Neural progenitor cell (in vitro differentiated cells): ENCODE measurements at regions not wholly inside any gene's neighbourhood (a gene's known extent, or its start where the extent isn't known, plus 50 kb on each side); places are given as distances from the start of the nearest gene placed in this dataset.
A peak's percentile ranks its signal among the peaks of the same experiment; 100 is the strongest.

Source experiments
- DNase-seq: peaks from one replicate; pipeline ENCODE4 v3.0.0-alpha.2; 2016; ENCODE audit warnings: low spot score
- H2AFZ ChIP-seq: fragments of 200-600 bp; sonication (generic); replicated peaks from 2 replicates; pipeline ENCODE4 v1.6.1; 2016; ENCODE audit warnings: antibody characterized with exemption
- H3F3A ChIP-seq: fragments of 200-600 bp; sonication (generic); 2 replicates; pipeline ENCODE4 v1.6.1; 2016; ENCODE audit warnings: antibody characterized with exemption, low read depth
- H3K27ac ChIP-seq: fragments of 200-600 bp; sonication (generic); 2 replicates; pipeline ENCODE4 v1.5.1; 2016; ENCODE audit warnings: mild to moderate bottlenecking
- H3K27me3 ChIP-seq: fragments of 200-600 bp; sonication (generic); 2 replicates; pipeline ENCODE4 v1.6.1; 2016; ENCODE audit warnings: mild to moderate bottlenecking, moderate library complexity
- H3K36me3 ChIP-seq: fragments of 200-600 bp; sonication (generic); 2 replicates; pipeline ENCODE4 v1.5.1; 2016
- H3K4me1 ChIP-seq: fragments of 200-600 bp; sonication (generic); 2 replicates; pipeline ENCODE4 v1.6.1; 2016; ENCODE audit warnings: mixed run types
- H3K4me2 ChIP-seq: fragments of 200-600 bp; sonication (generic); 2 replicates; pipeline ENCODE4 v1.6.1; 2016
- H3K4me3 ChIP-seq: fragments of 200-600 bp; sonication (generic); 2 replicates; pipeline ENCODE4 v1.5.1; 2016
- H3K79me2 ChIP-seq: fragments of 200-600 bp; sonication (generic); 2 replicates; pipeline ENCODE4 v1.6.1; 2016; ENCODE audit warnings: low read depth
- H3K9ac ChIP-seq: fragments of 200-600 bp; sonication (generic); 2 replicates; pipeline ENCODE4 v1.6.1; 2016
- H3K9me3 ChIP-seq: fragments of 200-600 bp; sonication (generic); 2 replicates; pipeline ENCODE4 v1.5.1; 2016; ENCODE audit warnings: low read depth
- H4K20me1 ChIP-seq: fragments of 200-600 bp; sonication (generic); 2 replicates; pipeline ENCODE4 v1.6.1; 2016; ENCODE audit warnings: low read depth
- H3K27ac Mint-ChIP-seq: 3 replicates; pipeline ENCODE4 v1.8.0; 2021; ENCODE audit warnings: mixed read lengths
- H3K27me3 Mint-ChIP-seq: 2 replicates; pipeline ENCODE4 v1.8.0; 2022; ENCODE audit warnings: low read depth, mild to moderate bottlenecking, inconsistent platforms, moderate library complexity, mixed read lengths; ENCODE audit not compliant: insufficient read depth
- H3K36me3 Mint-ChIP-seq: 3 replicates; pipeline ENCODE4 v1.8.0; 2021; ENCODE audit warnings: mixed read lengths
- H3K4me1 Mint-ChIP-seq: 3 replicates; pipeline ENCODE4 v1.8.0; 2021; ENCODE audit warnings: mixed read lengths
- H3K4me3 Mint-ChIP-seq: 3 replicates; pipeline ENCODE4 v1.8.0; 2021; ENCODE audit warnings: mild to moderate bottlenecking, moderate library complexity, mixed read lengths
- H3K9me3 Mint-ChIP-seq: 3 replicates; pipeline ENCODE4 v1.8.0; 2020; ENCODE audit warnings: mixed read lengths
- EZH2 ChIP-seq: fragments of 200-600 bp; sonication (generic); IDR thresholded peaks from 2 replicates; pipeline ENCODE4 v1.6.1; 2017; ENCODE audit warnings: antibody characterized with exemption, mild to moderate bottlenecking, moderate library complexity
- EZH2phosphoT487 ChIP-seq: fragments of 200-600 bp; sonication (generic); IDR thresholded peaks from 2 replicates; pipeline ENCODE4 v1.6.1; 2017; ENCODE audit warnings: antibody characterized with exemption
- TF ChIP-seq, protein P1 (sequence below): fragments of 200-600 bp; sonication (generic); IDR thresholded peaks from 2 replicates; pipeline ENCODE4 v1.5.1; 2017; ENCODE audit warnings: antibody characterized with exemption, mild to moderate bottlenecking

DNA sequence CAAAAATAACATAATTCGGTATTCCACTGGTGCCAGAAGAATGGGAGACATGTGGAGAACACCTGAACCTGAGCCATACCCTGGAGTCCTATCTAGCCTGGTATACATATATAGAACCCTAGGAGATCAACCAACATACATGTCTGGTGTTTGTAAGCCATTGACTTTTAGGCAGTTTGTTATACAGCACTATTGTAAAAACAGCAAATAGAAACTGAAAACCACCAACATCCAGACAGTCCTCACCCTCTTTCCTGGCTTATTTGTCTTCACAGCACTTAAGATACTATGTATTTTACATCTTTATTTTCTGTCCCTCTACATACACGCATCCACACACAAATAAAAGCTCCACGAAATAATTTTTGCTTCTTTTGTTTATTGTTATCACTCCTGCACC is 404.2 kb upstream of the PMFBP1 start:
- Histone ChIP-seq H2AFZ (no peak overlapping the region), H4K20me1 (no peaks in the 10 kb centered on the region), H3K27me3 (no peaks in the 10 kb centered on the region), H3K4me2 (no peak overlapping the region), H3K36me3 (no peaks in the 10 kb centered on the region), H3K4me1 (no peaks in the 10 kb centered on the region), H3F3A (no peaks in the 10 kb centered on the region), H3K9me3 (no peaks in the 10 kb centered on the region), H3K79me2 (no peaks in the 10 kb centered on the region), H3K27ac (no peak overlapping the region), H3K9ac (no peak overlapping the region), H3K4me3 (no peak overlapping the region)
- Mint-ChIP-seq H3K36me3 (no peaks in the 10 kb centered on the region), H3K4me1 (no peaks in the 10 kb centered on the region), H3K4me3 (no peak overlapping the region), H3K27ac (no peak overlapping the region), H3K27me3 (no peaks in the 10 kb centered on the region), H3K9me3 (peaks cover 9% of the 10 kb centered on the region)
- TF ChIP-seq, protein P1, sequence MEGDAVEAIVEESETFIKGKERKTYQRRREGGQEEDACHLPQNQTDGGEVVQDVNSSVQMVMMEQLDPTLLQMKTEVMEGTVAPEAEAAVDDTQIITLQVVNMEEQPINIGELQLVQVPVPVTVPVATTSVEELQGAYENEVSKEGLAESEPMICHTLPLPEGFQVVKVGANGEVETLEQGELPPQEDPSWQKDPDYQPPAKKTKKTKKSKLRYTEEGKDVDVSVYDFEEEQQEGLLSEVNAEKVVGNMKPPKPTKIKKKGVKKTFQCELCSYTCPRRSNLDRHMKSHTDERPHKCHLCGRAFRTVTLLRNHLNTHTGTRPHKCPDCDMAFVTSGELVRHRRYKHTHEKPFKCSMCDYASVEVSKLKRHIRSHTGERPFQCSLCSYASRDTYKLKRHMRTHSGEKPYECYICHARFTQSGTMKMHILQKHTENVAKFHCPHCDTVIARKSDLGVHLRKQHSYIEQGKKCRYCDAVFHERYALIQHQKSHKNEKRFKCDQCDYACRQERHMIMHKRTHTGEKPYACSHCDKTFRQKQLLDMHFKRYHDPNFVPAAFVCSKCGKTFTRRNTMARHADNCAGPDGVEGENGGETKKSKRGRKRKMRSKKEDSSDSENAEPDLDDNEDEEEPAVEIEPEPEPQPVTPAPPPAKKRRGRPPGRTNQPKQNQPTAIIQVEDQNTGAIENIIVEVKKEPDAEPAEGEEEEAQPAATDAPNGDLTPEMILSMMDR, result no peak
- no peak for TF ChIP-seq EZH2
- TF ChIP-seq EZH2phosphoT487, result no peak
- DNase-seq, result no peak

DNA sequence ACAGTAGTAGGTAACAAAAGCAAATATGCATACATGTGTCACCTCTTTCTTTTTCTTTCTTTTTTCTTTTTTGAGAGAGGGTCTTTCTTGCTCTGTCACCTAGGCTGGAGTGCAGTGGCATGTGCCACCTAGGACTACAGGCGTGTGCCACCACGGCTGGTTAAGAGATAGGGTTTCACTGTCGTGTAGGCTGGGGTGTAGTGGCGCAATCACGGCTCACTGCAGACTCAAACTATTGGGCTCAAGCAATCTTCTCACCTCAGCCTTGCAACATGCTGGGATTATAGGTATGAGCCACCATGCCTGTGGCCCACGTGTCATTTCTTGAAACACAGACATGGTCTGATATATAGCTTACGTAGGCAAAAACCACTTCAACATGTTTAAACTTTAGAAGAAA is 397.7 kb upstream of the PMFBP1 start:
- Histone ChIP-seq H2AFZ (no peak overlapping the region), H4K20me1 (no peaks in the 10 kb centered on the region), H3K9me3 (no peaks in the 10 kb centered on the region), H3K4me1 (peaks cover 19% of the 10 kb centered on the region), H3K9ac (no peak overlapping the region), H3K79me2 (no peaks in the 10 kb centered on the region), H3K27me3 (no peaks in the 10 kb centered on the region), H3K4me2 (no peak overlapping the region), H3K27ac (no peak overlapping the region), H3K4me3 (no peak overlapping the region), H3K36me3 (no peaks in the 10 kb centered on the region), H3F3A (no peaks in the 10 kb centered on the region)
- H3K9me3 Mint-ChIP-seq, result peaks cover 3% of the 10 kb centered on the region
- H3K4me3 Mint-ChIP-seq, result no peak overlapping the region
- H3K27me3 Mint-ChIP-seq, result no peaks in the 10 kb centered on the region
- no peaks in the 10 kb centered on the region for H3K36me3 Mint-ChIP-seq
- H3K27ac Mint-ChIP-seq, result no peak overlapping the region
- no peak for DNase-seq
- no peak for TF ChIP-seq EZH2phosphoT487
- TF ChIP-seq EZH2, result no peak
- TF ChIP-seq, protein P1, result no peak
- H3K4me1 Mint-ChIP-seq, result no peaks in the 10 kb centered on the region

DNA sequence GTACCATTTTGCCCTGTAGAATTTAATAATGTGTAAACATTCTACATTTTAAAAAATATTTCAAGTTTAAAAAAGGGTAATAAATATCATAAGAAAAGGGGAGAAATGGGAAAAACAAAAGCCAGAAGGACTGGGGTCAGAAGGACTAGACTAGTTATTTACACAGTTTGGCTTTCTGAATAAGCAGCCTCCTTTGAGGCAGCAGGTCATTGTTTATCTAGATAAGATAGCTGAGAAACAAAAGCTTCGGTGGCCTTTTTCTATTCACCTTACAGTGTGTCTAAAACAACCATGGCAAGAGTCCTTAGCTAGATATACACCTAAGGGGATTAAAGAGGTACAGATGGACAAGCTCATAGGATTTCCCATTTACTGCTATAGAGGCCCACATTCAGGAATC is 396.5 kb upstream of the PMFBP1 start:
- peaks cover 3% of the 10 kb centered on the region for H3K9me3 Mint-ChIP-seq
- H3K4me2 ChIP-seq, result no peak overlapping the region
- TF ChIP-seq EZH2 (no peak), EZH2phosphoT487 (no peak)
- TF ChIP-seq, protein P1, result no peak
- H4K20me1 ChIP-seq, result no peaks in the 10 kb centered on the region
- no peaks in the 10 kb centered on the region for H3K27me3 Mint-ChIP-seq
- H3K4me1 ChIP-seq, result peaks cover 19% of the 10 kb centered on the region
- no peaks in the 10 kb centered on the region for H3F3A ChIP-seq
- no peaks in the 10 kb centered on the region for H3K36me3 ChIP-seq
- H3K36me3 Mint-ChIP-seq, result no peaks in the 10 kb centered on the region
- no peak overlapping the region for H3K27ac ChIP-seq
- no peaks in the 10 kb centered on the region for H3K27me3 ChIP-seq
- H3K4me3 Mint-ChIP-seq, result no peak overlapping the region
- no peak overlapping the region for H3K9ac ChIP-seq
- no peak overlapping the region for H3K4me3 ChIP-seq
- DNase-seq, result peak; percentile 38
- no peaks in the 10 kb centered on the region for H3K79me2 ChIP-seq
- H3K4me1 Mint-ChIP-seq, result no peaks in the 10 kb centered on the region
- H3K9me3 ChIP-seq, result no peaks in the 10 kb centered on the region
- no peak overlapping the region for H3K27ac Mint-ChIP-seq
- H2AFZ ChIP-seq, result no peak overlapping the region

DNA sequence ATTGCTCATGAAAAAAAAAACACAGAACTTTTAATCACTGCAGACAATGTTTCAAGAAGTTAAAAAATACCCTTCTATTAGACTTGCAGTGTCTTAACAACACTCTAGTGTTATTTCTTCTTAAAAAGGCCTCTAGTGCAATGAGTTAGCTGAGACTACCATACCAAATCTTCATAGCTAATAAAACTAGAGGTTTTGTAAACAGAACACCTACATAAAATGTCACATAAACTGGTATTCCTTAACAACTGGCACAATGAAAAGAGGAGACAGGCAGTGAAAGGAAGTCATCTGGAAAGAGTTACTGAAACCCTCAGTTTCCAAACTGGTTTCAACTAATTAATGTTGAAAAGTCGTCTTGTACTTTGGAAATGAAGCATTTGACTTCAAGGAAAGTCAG is 394.2 kb upstream of the PMFBP1 start:
- no peak for DNase-seq
- Histone ChIP-seq H3F3A (no peaks in the 10 kb centered on the region), H3K4me1 (peaks cover 19% of the 10 kb centered on the region), H4K20me1 (no peaks in the 10 kb centered on the region), H3K79me2 (no peaks in the 10 kb centered on the region), H3K9me3 (no peaks in the 10 kb centered on the region), H3K4me3 (no peak overlapping the region), H3K27ac (no peak overlapping the region), H3K9ac (no peak overlapping the region), H3K4me2 (no peak overlapping the region), H2AFZ (no peak overlapping the region), H3K36me3 (no peaks in the 10 kb centered on the region), H3K27me3 (no peaks in the 10 kb centered on the region)
- no peak overlapping the region for H3K4me3 Mint-ChIP-seq
- peaks cover under 1% of the 10 kb centered on the region for H3K9me3 Mint-ChIP-seq
- H3K4me1 Mint-ChIP-seq, result no peaks in the 10 kb centered on the region
- no peak overlapping the region for H3K27ac Mint-ChIP-seq
- H3K27me3 Mint-ChIP-seq, result no peaks in the 10 kb centered on the region
- H3K36me3 Mint-ChIP-seq, result no peaks in the 10 kb centered on the region
- TF ChIP-seq EZH2phosphoT487, result no peak
